GM12878 (cell line): ENCODE measurements at regions not wholly inside any gene's neighbourhood (a gene's known extent, or its start where the extent isn't known, plus 50 kb on each side); places are given as distances from the start of the nearest gene placed in this dataset.

Experiments used
- ATAC-seq: fragments of 200-7000 bp; cut with Tn5 transposase; 3 replicates; pipeline ENCODE4 v1.9.1; 2020; ENCODE audit warnings: mild to moderate bottlenecking, moderate library complexity
- BruUV-seq: library from RNA; stranded (reverse); fragments of 400-500 nt; replicated peaks from 2 replicates; lab custom pipeline; 2021; lab: Mats Ljungman, UMichigan
- CTCF ChIA-PET: fragments of 300-600 bp; sonication (Branson Sonifier 250); formaldehyde crosslinking; extraction: SDS; loops from one replicate; lab custom pipeline; 2021; ENCODE audit warnings: inconsistent platforms; lab: Yijun Ruan, JAX
- POLR2A ChIA-PET: fragments of 350-600 bp; formaldehyde crosslinking; extraction: SDS; loops from one replicate; lab custom pipeline; 2021; ENCODE audit warnings: inconsistent platforms; lab: Charles Lee
- RAD21 ChIA-PET: fragments of 300-600 bp; sonication (Branson Sonifier 250); formaldehyde crosslinking; loops from one replicate; lab custom pipeline; 2023; ENCODE audit warnings: antibody characterized with exemption; ENCODE audit not compliant: unreplicated experiment; lab: Charles Lee
- SMC1A ChIA-PET: fragments of 300-600 bp; sonication (Branson Sonifier 250); formaldehyde crosslinking; loops from one replicate; lab custom pipeline; 2023; ENCODE audit not compliant: unreplicated experiment, uncharacterized antibody; lab: Charles Lee
- DNase-seq: peaks from one replicate; pipeline ENCODE4 v3.0.0-alpha.2; 2011; ENCODE audit warnings: low read depth, low spot score
- FAIRE-seq: peaks from 3 replicates; lab custom pipeline; 2011; peaks lifted over from hg19 to GRCh38; lab: Jason Lieb, UNC
- H2AFZ ChIP-seq: 2 replicates; pipeline ENCODE4 v1.6.0; 2011; ENCODE audit warnings: low read depth, low read length, control low read depth; ENCODE audit not compliant: control insufficient read depth
- H3K27ac ChIP-seq: 2 replicates; pipeline ENCODE4 v1.5.1; 2011; ENCODE audit warnings: control low read depth; ENCODE audit not compliant: control insufficient read depth, insufficient read depth
- H3K27me3 ChIP-seq, 2 experiments: replicated peaks in 1 of 2; 2 replicates each; pipeline versions ENCODE4 v1.6.0 to v1.6.1; 2011; ENCODE audit warnings: low read length in 1 of 2; ENCODE audit not compliant: control insufficient read depth in 2 of 2, insufficient read depth in 2 of 2
- H3K36me3 ChIP-seq, 2 experiments: 2 replicates each; pipeline ENCODE4 v1.5.1; 2011; ENCODE audit warnings: low read length in 1 of 2; ENCODE audit not compliant: control insufficient read depth in 2 of 2, insufficient read depth in 2 of 2
- H3K4me1 ChIP-seq: 2 replicates; pipeline ENCODE4 v1.6.1; 2011; ENCODE audit warnings: mild to moderate bottlenecking, low read length, moderate library complexity, mixed read lengths; ENCODE audit not compliant: control insufficient read depth, insufficient read depth
- H3K4me2 ChIP-seq: 2 replicates; pipeline ENCODE4 v1.6.0; 2011; ENCODE audit warnings: control low read depth; ENCODE audit not compliant: control insufficient read depth, insufficient read depth
- H3K4me3 ChIP-seq: fragments of 200-600 bp; sonication (generic); 2 replicates; pipeline ENCODE4 v1.5.1; 2016
- H3K79me2 ChIP-seq: 2 replicates; pipeline ENCODE4 v1.6.0; 2011; ENCODE audit warnings: low read length; ENCODE audit not compliant: control insufficient read depth, insufficient read depth
- H3K9ac ChIP-seq: 2 replicates; pipeline ENCODE4 v1.8.0; 2011; ENCODE audit warnings: low read length, control low read depth, mixed read lengths; ENCODE audit not compliant: control insufficient read depth, insufficient read depth
- H3K9me3 ChIP-seq: replicated peaks from 3 replicates; pipeline ENCODE4 v1.5.1; 2011; ENCODE audit warnings: mild to moderate bottlenecking, low read length; ENCODE audit not compliant: control insufficient read depth, insufficient read depth
- H4K20me1 ChIP-seq: 2 replicates; pipeline ENCODE4 v1.6.0; 2011; ENCODE audit not compliant: control insufficient read depth, insufficient read depth
- BCLAF1 ChIP-seq: fragments of 450-650 bp; IDR thresholded peaks from 2 replicates; pipeline ENCODE4 v1.6.1; 2017; ENCODE audit warnings: antibody characterized with exemption, mild to moderate bottlenecking, moderate library complexity
- CUX1 ChIP-seq: IDR thresholded peaks from 2 replicates; pipeline ENCODE4 v1.6.1; 2012; ENCODE audit warnings: improper control_type of control experiment, low read depth, low read length; ENCODE audit not compliant: insufficient replicate concordance
- FOXM1 ChIP-seq: IDR thresholded peaks from 2 replicates; pipeline ENCODE4 v1.6.1; 2012; ENCODE audit warnings: low read depth, mild to moderate bottlenecking, inconsistent platforms, low read length, moderate library complexity
- HDGF ChIP-seq: fragments of 450-650 bp; IDR thresholded peaks from 2 replicates; pipeline ENCODE4 v1.6.1; 2016; ENCODE audit warnings: antibody characterized with exemption
- JUND ChIP-seq: IDR thresholded peaks from 2 replicates; pipeline ENCODE4 v1.6.1; 2012; ENCODE audit warnings: low read depth, mild to moderate bottlenecking, low read length, improper control_type of control experiment, moderate library complexity
- PAX8 ChIP-seq: fragments of 450-650 bp; IDR thresholded peaks from 2 replicates; pipeline ENCODE4 v1.6.1; 2017; ENCODE audit warnings: mild to moderate bottlenecking, moderate library complexity
- SPI1 ChIP-seq: IDR thresholded peaks from 2 replicates; pipeline ENCODE4 v1.6.1; 2011; ENCODE audit warnings: low read depth, mild to moderate bottlenecking, low read length, moderate library complexity, borderline replicate concordance; ENCODE audit not compliant: insufficient read depth
- STAT3 ChIP-seq: IDR thresholded peaks from 2 replicates; pipeline ENCODE4 v1.6.1; 2011; ENCODE audit warnings: low read depth, low read length, improper control_type of control experiment
- TBL1XR1 ChIP-seq: IDR thresholded peaks from 2 replicates; pipeline ENCODE4 v1.6.1; 2012; ENCODE audit warnings: low read depth, low read length, improper control_type of control experiment
- ZBTB11 ChIP-seq: fragments of 450-650 bp; formaldehyde crosslinking; IDR thresholded peaks from 2 replicates; pipeline ENCODE4 v1.5.0; 2022; ENCODE audit warnings: mild to moderate bottlenecking, missing genetic modification characterization
- ZBTB33 ChIP-seq: fragments of 450-650 bp; IDR thresholded peaks from 2 replicates; pipeline ENCODE4 v1.6.1; 2017; ENCODE audit warnings: mild to moderate bottlenecking
- WGBS: methylation state at CpG from one replicate; pipeline ENCODE4 v1.1.6; 2016; ENCODE audit warnings: low lambda C conversion rate; ENCODE audit not compliant: insufficient replicate concordance, insufficient coverage; ENCODE audit errors: missing lambda C conversion rate; 5-methylcytosine and 5-hydroxymethylcytosine counted together
- in situ Hi-C: fragments of 300-500 bp; cut with MboI; formaldehyde crosslinking; loops from 9 replicates; pipeline ENCODE4 v1.14.3; 2018; ENCODE audit warnings: mixed read lengths
- intact Hi-C: fragments of 100-400 bp; cut with micrococcal nuclease; formaldehyde crosslinking; loops from one replicate; pipeline ENCODE4 v1.14.2; 2022; ENCODE audit not compliant: unreplicated experiment

- intact Hi-C loops (no loop called here), in situ Hi-C loops (no loop called here)
- Histone ChIP-seq H3K27ac (no peak overlapping the region), H3K36me3 (no peaks in the 10 kb centered on the region), H3K4me3 (no peak overlapping the region), H3K27me3 (no peaks in the 10 kb centered on the region), H4K20me1 (no peaks in the 10 kb centered on the region), H3K4me2 (no peak overlapping the region), H3K4me1 (no peaks in the 10 kb centered on the region; the same call in 1 of the 2 replicates), H2AFZ (no peak overlapping the region), H3K9ac (no peak overlapping the region), H3K9me3 (peaks cover 3% of the 10 kb centered on the region; the same call in 1 of the 3 replicates), H3K79me2 (no peaks in the 10 kb centered on the region)
- 31% methylated on average over 7 of the region's 7 CpGs for WGBS
- CTCF ChIA-PET, result no interaction called here
- ATAC-seq (no peak), FAIRE-seq (no peak), DNase-seq (no peak)
- RAD21 ChIA-PET, result interaction anchor here (0.8 kb wide), 1 partner anchor 12 kb away, joined by 4 read pairs; no protein-coding TSS in a partner anchor
- no TSS peak for BruUV-seq
- SMC1A ChIA-PET, result no interaction called here
- POLR2A ChIA-PET, result interaction anchor here (0.7 to 1.1 kb wide), 2 partner anchors 9 to 195 kb away, joined by 4 to 5 read pairs; no protein-coding TSS in a partner anchor
- no peak for TF ChIP-seq SPI1
- TF ChIP-seq STAT3, result no peak
- no peak for TF ChIP-seq FOXM1
- TF ChIP-seq BCLAF1, result no peak
- no peak for TF ChIP-seq CUX1
- no peak for TF ChIP-seq HDGF
- TF ChIP-seq PAX8, result no peak
- TF ChIP-seq TBL1XR1, result no peak
- no peak for TF ChIP-seq ZBTB11 (CRISPR knock-in tag)
- TF ChIP-seq JUND, result no peak
- TF ChIP-seq ZBTB33, result no peak
Observed at GRCh38 chr14:97109234-97109633, 312.1 kb downstream of the VRK1 start.
